ENCODE measurements at regions not wholly inside any gene's neighbourhood (a gene's known extent, or its start where the extent isn't known, plus 50 kb on each side); places are given as distances from the start of the nearest gene placed in this dataset.

GRCh38 chr11:82653752-82654151 is 79.9 kb downstream of the FAM181B start:
- DNase-seq (peak in 1 of 2 donors; percentile 22), ATAC-seq (ENCODE audit: low FRiP score in 2 of 2) (no peak)
- 84 to 100% methylated on average over 2 to 4 of the region's 4 CpGs for WGBS, 2 donors
- Histone ChIP-seq H3K27me3 (no peaks in the 10 kb centered on the region), H3K4me1 (no peaks in the 10 kb centered on the region), H3K9me3 (no peaks in the 10 kb centered on the region), H3K36me3 (no peaks in the 10 kb centered on the region), H3K4me3 (no peak overlapping the region), H3K27ac (no peak overlapping the region)
- no peak for TF ChIP-seq POLR2A (IDR thresholded peaks at IDR 0.05)
- TF ChIP-seq CTCF (IDR thresholded peaks at IDR 0.05) = no peak
- TF ChIP-seq POLR2AphosphoS5 (IDR thresholded peaks at IDR 0.05) = no peak
- no peak for TF ChIP-seq EP300 (IDR thresholded peaks at IDR 0.05)

- ATAC-seq (ENCODE audit: low FRiP score in 2 of 2) (no peak), DNase-seq (no peak)
- TF ChIP-seq POLR2A (IDR thresholded peaks at IDR 0.05) (no peak), EP300 (IDR thresholded peaks at IDR 0.05) (no peak), CTCF (IDR thresholded peaks at IDR 0.05) (no peak), POLR2AphosphoS5 (IDR thresholded peaks at IDR 0.05) (no peak)
- H3K27ac ChIP-seq = no peak overlapping the region
- 30 to 59% methylated on average over 3 of the region's 3 CpGs for WGBS, 2 donors
- no peaks in the 10 kb centered on the region for H3K27me3 ChIP-seq
- H3K4me1 ChIP-seq = no peaks in the 10 kb centered on the region
- no peak overlapping the region for H3K4me3 ChIP-seq
- H3K36me3 ChIP-seq = no peaks in the 10 kb centered on the region
- H3K9me3 ChIP-seq = no peaks in the 10 kb centered on the region
Observed at GRCh38 chr11:82639251-82639650, 94.4 kb downstream of the FAM181B start.

- ATAC-seq (ENCODE audit: low FRiP score in 2 of 2) (no peak), DNase-seq (no peak)
- Histone ChIP-seq H3K4me1 (no peaks in the 10 kb centered on the region), H3K27me3 (no peaks in the 10 kb centered on the region), H3K9me3 (no peaks in the 10 kb centered on the region), H3K4me3 (no peak overlapping the region), H3K36me3 (no peaks in the 10 kb centered on the region), H3K27ac (no peak overlapping the region)
- TF ChIP-seq POLR2AphosphoS5 (IDR thresholded peaks at IDR 0.05) = no peak
- no peak for TF ChIP-seq CTCF (IDR thresholded peaks at IDR 0.05)
- no peak for TF ChIP-seq POLR2A (IDR thresholded peaks at IDR 0.05)
- no peak for TF ChIP-seq EP300 (IDR thresholded peaks at IDR 0.05)
- 50 to 71% methylated on average over 1 of the region's 1 CpG for WGBS, 2 donors
Observed at GRCh38 chr11:82636615-82637014, 97.0 kb downstream of the FAM181B start.

GRCh38 chr11:82634091-82634490 is 99.6 kb downstream of the FAM181B start:
- 88 to 96% methylated on average over 2 of the region's 2 CpGs for WGBS, 2 donors
- Histone ChIP-seq H3K4me1 (no peaks in the 10 kb centered on the region), H3K27ac (no peak overlapping the region), H3K27me3 (no peaks in the 10 kb centered on the region), H3K36me3 (no peaks in the 10 kb centered on the region), H3K9me3 (no peaks in the 10 kb centered on the region), H3K4me3 (no peak overlapping the region)
- TF ChIP-seq EP300 (IDR thresholded peaks at IDR 0.05) (no peak), POLR2A (IDR thresholded peaks at IDR 0.05) (no peak), CTCF (IDR thresholded peaks at IDR 0.05) (no peak), POLR2AphosphoS5 (IDR thresholded peaks at IDR 0.05) (no peak)
- ATAC-seq (ENCODE audit: low FRiP score in 2 of 2) = no peak
- DNase-seq = no peak

- Histone ChIP-seq H3K4me3 (no peak overlapping the region), H3K9me3 (no peaks in the 10 kb centered on the region), H3K27me3 (no peaks in the 10 kb centered on the region), H3K4me1 (no peaks in the 10 kb centered on the region), H3K27ac (no peak overlapping the region), H3K36me3 (no peaks in the 10 kb centered on the region)
- DNase-seq (no peak), ATAC-seq (ENCODE audit: low FRiP score in 2 of 2) (no peak)
- no peak for TF ChIP-seq POLR2AphosphoS5 (IDR thresholded peaks at IDR 0.05)
- no peak for TF ChIP-seq CTCF (IDR thresholded peaks at IDR 0.05)
- TF ChIP-seq EP300 (IDR thresholded peaks at IDR 0.05) = no peak
- no peak for TF ChIP-seq POLR2A (IDR thresholded peaks at IDR 0.05)
- 45 to 53% methylated on average over 4 of the region's 4 CpGs for WGBS, 2 donors
Observed at GRCh38 chr11:82631722-82632630, 101.7 kb downstream of the FAM181B start.
